HG02973 (cell line): ENCODE measurements at regions not wholly inside any gene's neighbourhood (a gene's known extent, or its start where the extent isn't known, plus 50 kb on each side); places are given as distances from the start of the nearest gene placed in this dataset.
A peak's percentile ranks its signal among the peaks of the same experiment; 100 is the strongest.
"Not testable (repeated sequence)": the region's sequence is repeated elsewhere in the genome, so short reads cannot be mapped to it uniquely, and the experiment has no call there.

Experiments used
- ATAC-seq: cut with Tn5 transposase; IDR thresholded peaks from one replicate; pipeline ENCODE4 v1.9.1; 2021; ENCODE audit warnings: moderate library complexity; ENCODE audit not compliant: unreplicated experiment

GRCh38 chr2:184372484-184372883 is 225.8 kb upstream of the ZNF804A start:
- ATAC-seq = no peak

GRCh38 chr2:184394642-184395041 is 203.7 kb upstream of the ZNF804A start:
- no peak for ATAC-seq

- no peak for ATAC-seq
These were observed 195.9 kb upstream of the ZNF804A start for GRCh38 chr2:184402381-184402780.

GRCh38 chr2:184407041-184407630 is 191.2 kb upstream of the ZNF804A start:
- not testable (repeated sequence) for ATAC-seq

GRCh38 chr2:184410160-184410559 is 188.2 kb upstream of the ZNF804A start:
- ATAC-seq = no peak

- no peak for ATAC-seq
These were observed 185.1 kb upstream of the ZNF804A start for GRCh38 chr2:184413221-184413620.

- no peak for ATAC-seq
These were observed 184.6 kb upstream of the ZNF804A start for GRCh38 chr2:184413671-184414229.

- ATAC-seq = no peak
These were observed 182.0 kb upstream of the ZNF804A start for GRCh38 chr2:184416146-184416913.

- ATAC-seq = no peak
These were observed 178.6 kb upstream of the ZNF804A start for GRCh38 chr2:184419744-184420143.

- not testable (repeated sequence) for ATAC-seq
These were observed 176.9 kb upstream of the ZNF804A start for GRCh38 chr2:184421456-184421855.

- no peak for ATAC-seq
These were observed 173.2 kb upstream of the ZNF804A start for GRCh38 chr2:184425083-184425482.

- peak; percentile 97 for ATAC-seq
These were observed 154.1 kb upstream of the ZNF804A start for GRCh38 chr2:184444217-184444616.

GRCh38 chr2:184444623-184445223 is 153.6 kb upstream of the ZNF804A start:
- ATAC-seq = no peak

GRCh38 chr2:184449760-184450159 is 148.6 kb upstream of the ZNF804A start:
- no peak for ATAC-seq

- peak; percentile 44 for ATAC-seq
These were observed 145.4 kb upstream of the ZNF804A start for GRCh38 chr2:184452907-184453306.

- no peak for ATAC-seq
These were observed 142.7 kb upstream of the ZNF804A start for GRCh38 chr2:184455624-184456023.

- ATAC-seq = not testable (repeated sequence)
These were observed 141.6 kb upstream of the ZNF804A start for GRCh38 chr2:184456693-184457092.

GRCh38 chr2:184463102-184463865 is 135.0 kb upstream of the ZNF804A start:
- no peak for ATAC-seq

- no peak for ATAC-seq
These were observed 134.5 kb upstream of the ZNF804A start for GRCh38 chr2:184463866-184464248.

GRCh38 chr2:184468826-184469225 is 129.5 kb upstream of the ZNF804A start:
- no peak for ATAC-seq

GRCh38 chr2:184472481-184472880 is 125.8 kb upstream of the ZNF804A start:
- ATAC-seq = no peak
